HepG2 (cell line): ENCODE measurements at regions not wholly inside any gene's neighbourhood (a gene's known extent, or its start where the extent isn't known, plus 50 kb on each side); places are given as distances from the start of the nearest gene placed in this dataset.

Experiments used
- SETDB1 ChIP-seq: sonication (generic); formaldehyde crosslinking; IDR thresholded peaks from 2 replicates; pipeline ENCODE4 v1.5.1; 2020; ENCODE audit warnings: missing genetic modification reagents, mild to moderate bottlenecking, borderline replicate concordance
- TF ChIP-seq, protein P1 (sequence below): sonication (generic); formaldehyde crosslinking; IDR thresholded peaks from 2 replicates; pipeline ENCODE4 v1.4.0; 2020; ENCODE audit warnings: missing genetic modification reagents

DNA sequence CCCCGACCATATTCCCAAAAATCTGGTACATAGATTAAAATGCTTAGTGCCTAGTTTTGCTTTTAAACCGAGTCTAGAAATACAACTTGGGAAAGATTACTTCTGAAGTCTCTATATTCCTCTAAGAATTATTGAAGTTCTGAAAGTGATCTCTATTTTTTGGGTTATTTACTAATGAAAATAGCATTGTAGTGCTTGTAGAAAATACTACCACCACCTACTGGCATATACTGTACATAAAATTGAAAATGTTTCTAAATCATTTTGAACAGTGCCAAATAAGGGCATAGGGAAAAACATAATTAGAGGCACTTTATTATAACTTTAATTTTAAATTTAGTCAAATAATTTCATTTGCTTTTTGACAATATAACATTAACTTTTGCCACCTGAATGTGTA, 1399.6 kb upstream of the ZEB2 start:
- TF ChIP-seq, protein P1, sequence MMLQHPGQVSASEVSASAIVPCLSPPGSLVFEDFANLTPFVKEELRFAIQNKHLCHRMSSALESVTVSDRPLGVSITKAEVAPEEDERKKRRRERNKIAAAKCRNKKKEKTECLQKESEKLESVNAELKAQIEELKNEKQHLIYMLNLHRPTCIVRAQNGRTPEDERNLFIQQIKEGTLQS (CRISPR knock-in tag): no peak
- no peak for TF ChIP-seq SETDB1 (CRISPR knock-in tag)
